ENCODE measurements at regions not wholly inside any gene's neighbourhood (a gene's known extent, or its start where the extent isn't known, plus 50 kb on each side); places are given as distances from the start of the nearest gene placed in this dataset.

- 68% methylated on average over 2 of the region's 2 CpGs; no CpG with 5 or more reads in 1 of the 2 experiments for WGBS, 2 experiments (ENCODE audit: extremely low coverage in 1 of 2, insufficient coverage in 1 of 2, insufficient read length in 1 of 2, insufficient replicate concordance in 2 of 2, low coverage in 1 of 2, low lambda C conversion rate in 2 of 2, missing lambda C conversion rate in 1 of 2)
- H3K79me2 ChIP-seq (ENCODE audit: control insufficient read depth in 1 of 2, insufficient read depth in 2 of 2, low read length in 2 of 2): no peaks in the 10 kb centered on the region
These were observed 647.2 kb upstream of the CDH2 start for GRCh38 chr18:28824183-28824574.

More at GRCh38 chr18:28824183-28824574, 647.2 kb upstream of the CDH2 start:
- H2AFZ ChIP-seq (ENCODE audit: low read length): no peak overlapping the region
- POLR2A ChIA-PET (ENCODE audit: partially characterized antibody): no interaction called here
- no peak overlapping the region for H2AK5ac ChIP-seq (ENCODE audit: low read depth, low read length)
- no peak overlapping the region for H2BK20ac ChIP-seq (ENCODE audit: low read length)
- no peak overlapping the region for H3K27ac ChIP-seq (ENCODE audit: low read depth, low read length)
- no peak overlapping the region for H2BK15ac ChIP-seq (ENCODE audit: low read length)
- no peaks in the 10 kb centered on the region for H3K36me3 ChIP-seq (ENCODE audit: control insufficient read depth in 2 of 4, insufficient read depth in 4 of 4, low read length in 3 of 4)
- no peak overlapping the region for H3K4ac ChIP-seq (replicated peaks; ENCODE audit: insufficient read length, low read depth, low read length)
- peaks cover 0 to 6% (median 2%) of the 10 kb centered on the region in 4 experiments; a peak in 5 of 7 replicates for H3K4me1 ChIP-seq (replicated peaks in 1 of 4; ENCODE audit: control insufficient read depth in 3 of 4, insufficient read depth in 4 of 4, low read length in 3 of 4)
- CTCF ChIA-PET (ENCODE audit: partially characterized antibody): no interaction called here
- no peak overlapping the region for H2BK120ac ChIP-seq (replicated peaks; ENCODE audit: low read depth, low read length)
- no peaks in the 10 kb centered on the region for H3K27me3 ChIP-seq (replicated peaks in 1 of 4; ENCODE audit: control insufficient read depth in 3 of 4, extremely low read depth in 1 of 4, insufficient read depth in 3 of 4, low read length in 3 of 4)
- no peak overlapping the region for H4K91ac ChIP-seq (replicated peaks; ENCODE audit: insufficient read length, low read length)
- H3K23ac ChIP-seq (ENCODE audit: insufficient read length): no peak overlapping the region
- no peaks in the 10 kb centered on the region for H3K23me2 ChIP-seq (ENCODE audit: low read depth, low read length)
- H3K4me2 ChIP-seq (ENCODE audit: insufficient read depth in 1 of 2, low read depth in 2 of 2, low read length in 2 of 2): no peak overlapping the region
- TF ChIP-seq TEAD4 (IDR thresholded peaks at IDR 0.05; ENCODE audit: low read depth, low read length): no peak
- no peak for TF ChIP-seq POLR2A (IDR thresholded peaks at IDR 0.05; ENCODE audit: control extremely low read depth in 1 of 2, low read depth in 2 of 2, low read length in 2 of 2)
- TF ChIP-seq EP300 (IDR thresholded peaks at IDR 0.05; ENCODE audit: borderline replicate concordance in 1 of 2, low read depth in 2 of 2, low read length in 2 of 2): no peak
- DNase-seq (ENCODE audit: low read depth in 1 of 2, low spot score in 2 of 2) (no peak), FAIRE-seq (no peak)
- no peak overlapping the region for H4K8ac ChIP-seq (ENCODE audit: extremely low read depth, insufficient read depth, low read length)
- no peaks in the 10 kb centered on the region for H3K9me3 ChIP-seq (ENCODE audit: insufficient read depth in 2 of 2, low read depth in 1 of 2, low read length in 1 of 2)
- H3K18ac ChIP-seq (ENCODE audit: extremely low read depth, low read length): no peak overlapping the region
- no peak overlapping the region for H3K9ac ChIP-seq (replicated peaks in 1 of 4; ENCODE audit: extremely low read depth in 1 of 4, low read depth in 3 of 4, low read length in 3 of 4)
- no peak overlapping the region for H4K5ac ChIP-seq (ENCODE audit: insufficient read length, low read depth, low read length)
- no peaks in the 10 kb centered on the region for H3K79me1 ChIP-seq (ENCODE audit: low read depth, low read length)
- no peak overlapping the region for H3K4me3 ChIP-seq (ENCODE audit: extremely low read depth in 1 of 4, insufficient read depth in 2 of 4, low read depth in 3 of 4, low read length in 4 of 4)
- no peak overlapping the region for H3K56ac ChIP-seq (replicated peaks; ENCODE audit: insufficient read length, low read depth, low read length)
- no peak overlapping the region for H2BK5ac ChIP-seq (ENCODE audit: low read depth, low read length)
- no peak overlapping the region for H3K14ac ChIP-seq (ENCODE audit: insufficient read length)
- no peaks in the 10 kb centered on the region for H4K20me1 ChIP-seq (replicated peaks in 1 of 2; ENCODE audit: control insufficient read depth in 1 of 2, insufficient read depth in 2 of 2, low read length in 2 of 2)
- H2BK12ac ChIP-seq (ENCODE audit: low read depth, low read length): no peak overlapping the region
